Gastrocnemius medialis (tissue), 4 donors: ENCODE measurements at regions not wholly inside any gene's neighbourhood (a gene's known extent, or its start where the extent isn't known, plus 50 kb on each side); places are given as distances from the start of the nearest gene placed in this dataset.

Source experiments
- ATAC-seq, 2 donors: fragments of 150-250 bp; one replicate each; pipeline ENCODE4 v1.9.1; 2016
- DNase-seq, 2 donors: peaks; one replicate each; pipeline ENCODE4 v3.0.0-alpha.2; 2019
- H3K27ac ChIP-seq, 4 donors: fragments of 200-600 bp; sonication (generic); 1 replicate in 1 of 4; 2 replicates in 3 of 4; pipeline ENCODE4 v1.5.1; 2016 to 2018; ENCODE audit warnings: mild to moderate bottlenecking in 2 of 4, moderate library complexity in 1 of 4
- H3K27me3 ChIP-seq, 3 donors: fragments of 200-600 bp; sonication (generic) in 2 of 3; 1 replicate in 1 of 3; 2 replicates in 2 of 3; pipeline versions ENCODE4 v1.5.1 to v1.6.0; 2016 to 2019; ENCODE audit warnings: mild to moderate bottlenecking in 1 of 3, moderate library complexity in 1 of 3
- H3K36me3 ChIP-seq, 2 donors: fragments of 200-600 bp; sonication (generic) in 1 of 2; one replicate each; pipeline ENCODE4 v1.5.1; 2017 to 2018
- H3K4me1 ChIP-seq, 2 donors: fragments of 200-600 bp; sonication (generic) in 1 of 2; one replicate each; pipeline ENCODE4 v1.5.1; 2016 to 2017; ENCODE audit warnings: mild to moderate bottlenecking in 2 of 2
- H3K4me3 ChIP-seq, 4 donors: fragments of 200-600 bp; sonication (generic) in 3 of 4; 1 replicate in 1 of 4; 2 replicates in 3 of 4; pipeline ENCODE4 v1.5.1; 2016 to 2019; ENCODE audit warnings: mild to moderate bottlenecking in 2 of 4
- H3K9me3 ChIP-seq, 3 donors: fragments of 200-600 bp; sonication (generic) in 2 of 3; 1 replicate in 1 of 3; 2 replicates in 2 of 3; pipeline ENCODE4 v1.5.1; 2016 to 2019
- CTCF ChIP-seq, 5 experiments: fragments of 450-650 bp in 3 of 5; fragments of 200-600 bp in 2 of 5; sonication (generic) in 2 of 5; IDR thresholded peaks in 4 of 5; conservative IDR thresholded peaks in 1 of 5; 1 replicate in 4 of 5; 2 replicates in 1 of 5; pipeline ENCODE4 v1.5.1; 2016 to 2019; ENCODE audit warnings: antibody characterized with exemption in 5 of 5, mild to moderate bottlenecking in 3 of 5, moderate library complexity in 3 of 5
- POLR2A ChIP-seq, 2 donors: fragments of 450-650 bp; IDR thresholded peaks; one replicate each; pipeline ENCODE4 v1.6.1; 2017; ENCODE audit warnings: antibody characterized with exemption in 2 of 2, mild to moderate bottlenecking in 2 of 2, moderate library complexity in 2 of 2
- in situ Hi-C, 4 donors: fragments of 200-750 bp; cut with MboI; loops; one replicate each; pipeline versions ENCODE4 v1.15.0 to v1.8.0; 2017; ENCODE audit warnings: low sequenced_read_pairs in 4 of 4
- intact Hi-C: fragments of 100-400 bp; cut with DNase I; formaldehyde crosslinking; loops from one replicate; pipeline ENCODE4 v1.15.1; 2023; ENCODE audit warnings: low total_unique reads

DNA sequence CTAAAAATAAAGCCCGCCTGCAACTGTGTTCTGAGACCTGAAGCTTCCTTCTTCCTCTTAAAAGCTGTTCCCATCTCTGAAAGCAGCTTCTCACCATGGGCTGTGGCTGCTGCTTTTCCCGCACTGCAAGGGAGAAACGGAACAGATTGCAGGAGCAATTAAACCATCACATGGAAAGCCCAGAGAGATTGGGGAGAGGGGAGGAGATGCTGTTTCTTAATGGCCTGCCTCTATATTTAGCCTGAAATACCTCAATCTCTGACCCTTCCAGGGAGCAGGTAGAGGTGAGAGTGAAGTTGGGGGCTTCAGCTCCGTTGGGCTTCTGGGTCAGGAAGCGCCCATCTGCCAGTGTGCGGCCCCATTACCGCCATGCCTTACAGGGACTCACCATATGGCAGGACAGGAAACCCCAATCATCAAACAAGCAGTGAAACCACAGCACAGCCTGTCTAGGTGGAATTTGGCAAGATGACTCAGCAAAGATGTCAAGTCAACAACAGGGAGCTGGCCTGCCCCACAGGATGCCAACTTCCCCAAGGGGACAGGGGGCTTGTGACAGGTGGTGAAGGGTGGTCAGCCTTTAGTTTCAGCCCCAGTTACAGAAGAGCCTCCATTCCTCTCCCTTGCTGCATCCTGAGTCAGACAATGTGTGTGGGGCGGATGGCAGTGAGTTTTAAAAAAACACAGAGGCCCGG lies 286.6 kb upstream of the CCL2 start:
- no peak overlapping the region for H3K27ac ChIP-seq
- no peaks in the 10 kb centered on the region for H3K27me3 ChIP-seq
- H3K4me1 ChIP-seq = peaks cover 0 to 6% of the 10 kb centered on the region in 2 donors
- H3K36me3 ChIP-seq = no peaks in the 10 kb centered on the region
- H3K9me3 ChIP-seq = no peaks in the 10 kb centered on the region
- DNase-seq (no peak), ATAC-seq (no peak)
- no peak overlapping the region for H3K4me3 ChIP-seq
- TF ChIP-seq POLR2A (IDR thresholded peaks at IDR 0.05) (no peak), CTCF (IDR thresholded peaks at IDR 0.05 in 4 of 5, conservative IDR thresholded peaks at IDR 0.05 in 1 of 5) (no peak)
- intact Hi-C loops = no loop called here
- in situ Hi-C loops = no loop called here

GRCh38 chr17:33970279-33970678 lies 284.8 kb upstream of the CCL2 start:
- Histone ChIP-seq H3K27me3 (no peaks in the 10 kb centered on the region), H3K4me3 (no peak overlapping the region), H3K9me3 (no peaks in the 10 kb centered on the region), H3K4me1 (peaks cover 0 to 2% of the 10 kb centered on the region in 2 donors), H3K36me3 (no peaks in the 10 kb centered on the region), H3K27ac (no peak overlapping the region)
- TF ChIP-seq POLR2A (IDR thresholded peaks at IDR 0.05) = no peak
- TF ChIP-seq CTCF (IDR thresholded peaks at IDR 0.05 in 4 of 5, conservative IDR thresholded peaks at IDR 0.05 in 1 of 5) = no peak
- intact Hi-C loops = no loop called here
- ATAC-seq (no peak), DNase-seq (no peak)
- in situ Hi-C loops = no loop called here

DNA sequence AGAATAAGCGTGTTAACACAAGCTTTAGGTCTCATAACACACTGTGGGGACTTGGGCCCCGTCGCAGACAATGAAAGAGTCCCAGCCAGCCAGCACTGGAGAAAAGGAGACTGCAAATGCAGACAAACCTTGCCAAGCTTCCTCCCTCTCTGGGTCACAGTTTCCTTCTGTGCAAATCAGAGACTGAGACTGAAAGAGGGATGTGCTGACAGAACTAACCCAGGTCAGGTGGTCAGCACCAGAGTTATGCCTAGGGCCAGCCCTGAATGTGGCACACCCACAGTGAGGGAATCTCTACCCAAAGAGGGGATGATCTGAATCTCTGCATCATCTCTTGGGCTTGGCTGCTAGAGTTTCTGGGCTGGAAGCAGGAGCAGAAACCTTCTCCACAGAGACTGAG lies 282.3 kb upstream of the CCL2 start:
- H3K27me3 ChIP-seq = no peaks in the 10 kb centered on the region
- H3K4me3 ChIP-seq = no peak overlapping the region
- no peak for ATAC-seq
- no peaks in the 10 kb centered on the region for H3K9me3 ChIP-seq
- no peak overlapping the region for H3K27ac ChIP-seq
- intact Hi-C loops = no loop called here
- no peak for TF ChIP-seq CTCF (IDR thresholded peaks at IDR 0.05 in 4 of 5, conservative IDR thresholded peaks at IDR 0.05 in 1 of 5)
- TF ChIP-seq POLR2A (IDR thresholded peaks at IDR 0.05) = no peak
- in situ Hi-C loops = no loop called here
- H3K4me1 ChIP-seq = peaks cover 0 to 8% of the 10 kb centered on the region in 2 donors
- DNase-seq = no peak
- no peaks in the 10 kb centered on the region for H3K36me3 ChIP-seq

GRCh38 chr17:33973491-33973890 lies 281.6 kb upstream of the CCL2 start:
- TF ChIP-seq CTCF (IDR thresholded peaks at IDR 0.05 in 4 of 5, conservative IDR thresholded peaks at IDR 0.05 in 1 of 5) (no peak), POLR2A (IDR thresholded peaks at IDR 0.05) (no peak)
- H3K27ac ChIP-seq = no peak overlapping the region
- in situ Hi-C loops = no loop called here
- no peaks in the 10 kb centered on the region for H3K9me3 ChIP-seq
- intact Hi-C loops = no loop called here
- peaks cover 0 to 13% of the 10 kb centered on the region in 2 donors for H3K4me1 ChIP-seq
- ATAC-seq (no peak), DNase-seq (no peak)
- H3K4me3 ChIP-seq = no peak overlapping the region
- no peaks in the 10 kb centered on the region for H3K27me3 ChIP-seq
- H3K36me3 ChIP-seq = no peaks in the 10 kb centered on the region

DNA sequence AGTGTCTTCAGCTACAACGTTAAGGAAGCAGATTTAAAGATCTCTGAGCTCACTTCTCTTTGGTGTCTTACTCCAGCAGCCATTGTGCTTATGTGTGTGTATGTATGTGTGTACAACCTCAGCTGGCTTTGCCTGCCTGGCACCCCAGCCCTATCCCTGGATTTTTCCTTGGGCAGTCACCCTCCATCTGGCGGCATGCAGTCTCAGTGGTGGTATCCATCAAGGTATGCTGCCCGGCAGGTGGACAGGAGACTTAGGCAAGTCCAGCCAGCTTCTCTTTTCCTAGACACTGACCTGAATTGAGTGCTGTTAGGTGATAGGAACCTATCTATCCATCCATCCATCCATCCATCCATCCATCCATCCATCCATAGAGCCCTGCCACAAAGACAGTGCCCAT lies 280.8 kb upstream of the CCL2 start:
- TF ChIP-seq POLR2A (IDR thresholded peaks at IDR 0.05) (no peak), CTCF (IDR thresholded peaks at IDR 0.05 in 4 of 5, conservative IDR thresholded peaks at IDR 0.05 in 1 of 5) (no peak)
- Histone ChIP-seq H3K27me3 (no peaks in the 10 kb centered on the region), H3K4me3 (no peak overlapping the region), H3K4me1 (peaks cover 0 to 15% of the 10 kb centered on the region in 2 donors), H3K27ac (no peak overlapping the region), H3K36me3 (no peaks in the 10 kb centered on the region), H3K9me3 (no peaks in the 10 kb centered on the region)
- in situ Hi-C loops = no loop called here
- no peak for ATAC-seq
- DNase-seq = no peak
- intact Hi-C loops = no loop called here
